A549 (cell line): ENCODE measurements at regions not wholly inside any gene's neighbourhood (a gene's known extent, or its start where the extent isn't known, plus 50 kb on each side); places are given as distances from the start of the nearest gene placed in this dataset.

Experiments used
- ATAC-seq, 2 experiments: fragments of 200-7000 bp in 1 of 2; fragments of >200 bp in 1 of 2; cut with Nextera tagmentation in 1 of 2; cut with Tn5 transposase in 1 of 2; 3 replicates each; pipeline versions ENCODE4 v1.8.0 to v1.9.1; 2018 to 2020; ENCODE audit warnings: mild to moderate bottlenecking in 1 of 2, moderate library complexity in 1 of 2
- CTCF ChIA-PET: fragments of 300-600 bp; sonication (Branson Sonifier 250); formaldehyde crosslinking; extraction: SDS; loops from one replicate; lab custom pipeline; 2021; ENCODE audit warnings: antibody characterized with exemption, inconsistent platforms; lab: Yijun Ruan, JAX
- POLR2A ChIA-PET: fragments of 350-600 bp; formaldehyde crosslinking; extraction: SDS; loops from one replicate; lab custom pipeline; 2021; ENCODE audit warnings: antibody characterized with exemption, inconsistent platforms; lab: Yijun Ruan, JAX
- DNase-seq, 2 experiments: peaks; one replicate each; pipeline versions ENCODE4 v3.0.0 to v3.0.0-alpha.2; 2011 to 2016; ENCODE audit warnings: low read depth in 1 of 2, low spot score in 1 of 2
- FAIRE-seq: peaks from 2 replicates; lab custom pipeline; 2011; peaks lifted over from hg19 to GRCh38; lab: Jason Lieb, UNC
- H3K27ac ChIP-seq, 2 experiments: fragments of >200 bp; sonication (Bioruptor Twin); formaldehyde crosslinking; 3 replicates each; pipeline ENCODE4 v1.5.1; 2016 to 2017
- H3K4me1 ChIP-seq: fragments of >200 bp; sonication (Bioruptor Twin); formaldehyde crosslinking; 3 replicates; pipeline ENCODE4 v1.6.1; 2016
- H3K4me2 ChIP-seq: fragments of >200 bp; sonication (Bioruptor Twin); formaldehyde crosslinking; 3 replicates; pipeline ENCODE4 v1.6.1; 2016
- H3K4me3 ChIP-seq: fragments of >200 bp; sonication (Bioruptor Twin); formaldehyde crosslinking; 3 replicates; pipeline ENCODE4 v1.5.1; 2016
- H3K9me3 ChIP-seq: fragments of >200 bp; sonication (Bioruptor Twin); formaldehyde crosslinking; 3 replicates; pipeline ENCODE4 v1.6.1; 2016
- CBX2 ChIP-seq: fragments of 200-600 bp; sonication (generic); IDR thresholded peaks from 2 replicates; pipeline ENCODE4 v1.6.1; 2016; ENCODE audit warnings: low read depth, mild to moderate bottlenecking, borderline replicate concordance
- CBX8 ChIP-seq: fragments of 200-600 bp; sonication (generic); IDR thresholded peaks from 2 replicates; pipeline ENCODE4 v1.6.1; 2016
- CHD4 ChIP-seq: fragments of 200-600 bp; sonication (generic); IDR thresholded peaks from 2 replicates; pipeline ENCODE4 v1.6.1; 2016; ENCODE audit warnings: antibody characterized with exemption, mild to moderate bottlenecking, borderline replicate concordance
- EHF ChIP-seq: fragments of 250-450 bp; sonication (Bioruptor Pico); IDR thresholded peaks from 2 replicates; pipeline ENCODE4 v1.5.0; 2020; ENCODE audit warnings: mild to moderate bottlenecking
- FOSB ChIP-seq: fragments of 250-450 bp; sonication (Bioruptor Pico); IDR thresholded peaks from 2 replicates; pipeline ENCODE4 v1.5.0; 2020; ENCODE audit warnings: mild to moderate bottlenecking, moderate library complexity
- FOSL2 ChIP-seq, 2 experiments: fragments of 450-650 bp in 1 of 2; fragments of >200 bp in 1 of 2; sonication (Bioruptor Twin) in 1 of 2; formaldehyde crosslinking; IDR thresholded peaks; 2 replicates each; pipeline versions ENCODE4 v1.5.0 to v1.6.1; 2016 to 2020; ENCODE audit warnings: mild to moderate bottlenecking in 1 of 2, moderate library complexity in 1 of 2
- HDAC2 ChIP-seq: fragments of 200-600 bp; sonication (generic); IDR thresholded peaks from 2 replicates; pipeline ENCODE4 v1.6.1; 2016
- HEYL ChIP-seq: fragments of 250-450 bp; sonication (Bioruptor Pico); IDR thresholded peaks from 2 replicates; pipeline ENCODE4 v1.8.0; 2021; ENCODE audit warnings: mild to moderate bottlenecking, moderate library complexity
- HOXA7 ChIP-seq: fragments of 250-450 bp; sonication (Bioruptor Pico); IDR thresholded peaks from 2 replicates; pipeline ENCODE4 v1.5.0; 2020; ENCODE audit warnings: mild to moderate bottlenecking, moderate library complexity
- HOXB13 ChIP-seq: fragments of 250-450 bp; sonication (Bioruptor Pico); IDR thresholded peaks from 2 replicates; pipeline ENCODE4 v1.5.0; 2020; ENCODE audit warnings: low read depth, mild to moderate bottlenecking, moderate library complexity
- MAFK ChIP-seq: fragments of 450-650 bp; IDR thresholded peaks from 2 replicates; pipeline ENCODE4 v1.6.1; 2014; ENCODE audit not compliant: partially characterized antibody
- POLR2AphosphoS2 ChIP-seq: conservative IDR thresholded peaks from 2 replicates; pipeline ENCODE4 v1.6.1; 2012; ENCODE audit warnings: low read length, improper control_type of control experiment, inconsistent platforms
- RARB ChIP-seq: fragments of 250-450 bp; sonication (Bioruptor Pico); IDR thresholded peaks from 2 replicates; pipeline ENCODE4 v1.8.0; 2021; ENCODE audit warnings: mild to moderate bottlenecking, moderate library complexity
- SREBF2 ChIP-seq: fragments of 450-650 bp; IDR thresholded peaks from 2 replicates; pipeline ENCODE4 v1.6.1; 2014; ENCODE audit warnings: mild to moderate bottlenecking, moderate library complexity
- TFCP2L1 ChIP-seq: fragments of 250-450 bp; sonication (Bioruptor Pico); IDR thresholded peaks from 2 replicates; pipeline ENCODE4 v1.5.0; 2021; ENCODE audit warnings: mild to moderate bottlenecking
- ZNF302 ChIP-seq: fragments of 250-450 bp; sonication (Bioruptor Pico); IDR thresholded peaks from 2 replicates; pipeline ENCODE4 v1.9.0; 2021; ENCODE audit warnings: inconsistent platforms, mild to moderate bottlenecking, moderate library complexity
- WGBS: methylation state at CpG from one replicate; pipeline ENCODE4 v1.1.6; 2017; ENCODE audit errors: missing lambda C conversion rate; 5-methylcytosine and 5-hydroxymethylcytosine counted together
- TF ChIP-seq, protein P1 (sequence below): fragments of >200 bp; sonication (Bioruptor Twin); formaldehyde crosslinking; IDR thresholded peaks from 3 replicates; pipeline ENCODE4 v1.5.1; 2016
- TF ChIP-seq, protein P2 (sequence below): IDR thresholded peaks from 2 replicates; pipeline ENCODE4 v1.6.1; 2012
- TF ChIP-seq, protein P3 (sequence below): fragments of 150-350 bp; IDR thresholded peaks from 2 replicates; pipeline ENCODE4 v1.6.1; 2014; ENCODE audit warnings: low read depth, mild to moderate bottlenecking, low read length
- TF ChIP-seq, protein P4 (sequence below): fragments of 250-450 bp; sonication (Bioruptor Pico); IDR thresholded peaks from 2 replicates; pipeline ENCODE4 v1.5.0; 2021; ENCODE audit warnings: mild to moderate bottlenecking, moderate library complexity, borderline replicate concordance
- TF ChIP-seq, protein P5 (sequence below): IDR thresholded peaks from 2 replicates; pipeline ENCODE4 v1.6.1; 2012; ENCODE audit warnings: low read depth, borderline replicate concordance

DNA sequence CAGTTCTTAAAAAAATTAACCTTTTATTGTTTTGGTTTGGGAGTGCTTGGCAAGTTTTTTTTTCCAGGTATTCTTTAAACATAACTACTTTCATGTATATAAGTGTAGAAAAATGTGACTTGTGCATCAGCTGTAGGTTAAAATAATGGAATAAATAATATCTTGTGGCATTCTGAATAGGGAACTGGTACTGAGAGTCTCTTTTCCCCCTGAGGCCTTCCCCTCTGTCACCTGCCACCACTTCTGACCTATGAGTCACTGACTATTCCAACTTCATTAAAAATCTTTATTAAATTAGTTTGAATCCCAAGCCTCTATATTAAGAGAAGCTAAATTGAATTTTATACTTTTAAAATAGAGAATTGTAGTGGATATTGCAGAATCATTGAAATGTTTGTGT, 805.7 kb downstream of the METTL15 start:
- H3K27ac ChIP-seq, result no peak overlapping the region
- no peaks in the 10 kb centered on the region for H3K4me1 ChIP-seq
- ATAC-seq (no peak), DNase-seq (no peak), FAIRE-seq (no peak)
- no peaks in the 10 kb centered on the region for H3K9me3 ChIP-seq
- POLR2A ChIA-PET, result no interaction called here
- CTCF ChIA-PET, result no interaction called here
- H3K4me2 ChIP-seq, result no peak overlapping the region
- TF ChIP-seq SREBF2, result no peak
- TF ChIP-seq CBX8, result no peak
- no peak for TF ChIP-seq CHD4
- TF ChIP-seq HOXA7, result no peak
- H3K4me3 ChIP-seq, result no peak overlapping the region

DNA sequence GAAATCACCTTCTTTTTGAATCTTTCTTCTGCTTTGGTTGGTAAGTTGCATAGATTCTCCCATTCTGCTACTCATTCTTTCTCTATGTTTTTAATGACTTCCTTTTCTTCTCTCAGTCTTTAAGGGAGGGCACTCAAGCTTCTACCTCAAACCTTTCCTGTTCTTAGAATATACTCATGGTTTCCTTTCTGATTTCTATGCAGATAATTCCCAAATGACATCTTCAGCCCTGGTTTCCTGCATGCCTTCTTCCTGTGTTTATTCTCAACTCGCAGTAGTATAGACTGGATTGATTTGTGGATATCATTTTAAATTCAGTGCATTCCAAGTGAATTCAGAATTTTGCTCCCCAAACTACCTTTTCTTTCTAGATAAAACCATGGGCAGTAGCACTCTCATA, 803.6 kb downstream of the METTL15 start:
- POLR2A ChIA-PET, result no interaction called here
- 94% methylated on average over 1 of the region's 1 CpG for WGBS
- Histone ChIP-seq H3K4me2 (no peak overlapping the region), H3K9me3 (no peaks in the 10 kb centered on the region), H3K4me1 (no peaks in the 10 kb centered on the region)
- CTCF ChIA-PET, result no interaction called here
- TF ChIP-seq SREBF2, result no peak
- TF ChIP-seq ZNF302 (CRISPR knock-in tag), result no peak
- TF ChIP-seq FOSL2 (IDR thresholded peaks at IDR 0.05), result no peak
- TF ChIP-seq FOSL2 (CRISPR knock-in tag; IDR thresholded peaks at IDR 0.05), result no peak
- TF ChIP-seq CBX2, result no peak
- TF ChIP-seq, protein P1, sequence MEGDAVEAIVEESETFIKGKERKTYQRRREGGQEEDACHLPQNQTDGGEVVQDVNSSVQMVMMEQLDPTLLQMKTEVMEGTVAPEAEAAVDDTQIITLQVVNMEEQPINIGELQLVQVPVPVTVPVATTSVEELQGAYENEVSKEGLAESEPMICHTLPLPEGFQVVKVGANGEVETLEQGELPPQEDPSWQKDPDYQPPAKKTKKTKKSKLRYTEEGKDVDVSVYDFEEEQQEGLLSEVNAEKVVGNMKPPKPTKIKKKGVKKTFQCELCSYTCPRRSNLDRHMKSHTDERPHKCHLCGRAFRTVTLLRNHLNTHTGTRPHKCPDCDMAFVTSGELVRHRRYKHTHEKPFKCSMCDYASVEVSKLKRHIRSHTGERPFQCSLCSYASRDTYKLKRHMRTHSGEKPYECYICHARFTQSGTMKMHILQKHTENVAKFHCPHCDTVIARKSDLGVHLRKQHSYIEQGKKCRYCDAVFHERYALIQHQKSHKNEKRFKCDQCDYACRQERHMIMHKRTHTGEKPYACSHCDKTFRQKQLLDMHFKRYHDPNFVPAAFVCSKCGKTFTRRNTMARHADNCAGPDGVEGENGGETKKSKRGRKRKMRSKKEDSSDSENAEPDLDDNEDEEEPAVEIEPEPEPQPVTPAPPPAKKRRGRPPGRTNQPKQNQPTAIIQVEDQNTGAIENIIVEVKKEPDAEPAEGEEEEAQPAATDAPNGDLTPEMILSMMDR, result no peak
- TF ChIP-seq CHD4, result no peak
- no peak for TF ChIP-seq HDAC2
- TF ChIP-seq RARB (CRISPR knock-in tag), result no peak
- no peak for TF ChIP-seq POLR2AphosphoS2
- TF ChIP-seq MAFK, result no peak
- TF ChIP-seq HOXB13 (CRISPR knock-in tag), result no peak
- no peak for TF ChIP-seq TFCP2L1 (CRISPR knock-in tag)
- TF ChIP-seq, protein P2, sequence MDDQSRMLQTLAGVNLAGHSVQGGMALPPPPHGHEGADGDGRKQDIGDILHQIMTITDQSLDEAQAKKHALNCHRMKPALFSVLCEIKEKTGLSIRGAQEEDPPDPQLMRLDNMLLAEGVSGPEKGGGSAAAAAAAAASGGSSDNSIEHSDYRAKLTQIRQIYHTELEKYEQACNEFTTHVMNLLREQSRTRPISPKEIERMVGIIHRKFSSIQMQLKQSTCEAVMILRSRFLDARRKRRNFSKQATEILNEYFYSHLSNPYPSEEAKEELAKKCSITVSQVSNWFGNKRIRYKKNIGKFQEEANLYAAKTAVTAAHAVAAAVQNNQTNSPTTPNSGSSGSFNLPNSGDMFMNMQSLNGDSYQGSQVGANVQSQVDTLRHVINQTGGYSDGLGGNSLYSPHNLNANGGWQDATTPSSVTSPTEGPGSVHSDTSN, result no peak
- TF ChIP-seq, protein P3, sequence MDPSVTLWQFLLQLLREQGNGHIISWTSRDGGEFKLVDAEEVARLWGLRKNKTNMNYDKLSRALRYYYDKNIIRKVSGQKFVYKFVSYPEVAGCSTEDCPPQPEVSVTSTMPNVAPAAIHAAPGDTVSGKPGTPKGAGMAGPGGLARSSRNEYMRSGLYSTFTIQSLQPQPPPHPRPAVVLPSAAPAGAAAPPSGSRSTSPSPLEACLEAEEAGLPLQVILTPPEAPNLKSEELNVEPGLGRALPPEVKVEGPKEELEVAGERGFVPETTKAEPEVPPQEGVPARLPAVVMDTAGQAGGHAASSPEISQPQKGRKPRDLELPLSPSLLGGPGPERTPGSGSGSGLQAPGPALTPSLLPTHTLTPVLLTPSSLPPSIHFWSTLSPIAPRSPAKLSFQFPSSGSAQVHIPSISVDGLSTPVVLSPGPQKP, result no peak
- TF ChIP-seq FOSB (CRISPR knock-in tag), result no peak
- TF ChIP-seq, protein P4, sequence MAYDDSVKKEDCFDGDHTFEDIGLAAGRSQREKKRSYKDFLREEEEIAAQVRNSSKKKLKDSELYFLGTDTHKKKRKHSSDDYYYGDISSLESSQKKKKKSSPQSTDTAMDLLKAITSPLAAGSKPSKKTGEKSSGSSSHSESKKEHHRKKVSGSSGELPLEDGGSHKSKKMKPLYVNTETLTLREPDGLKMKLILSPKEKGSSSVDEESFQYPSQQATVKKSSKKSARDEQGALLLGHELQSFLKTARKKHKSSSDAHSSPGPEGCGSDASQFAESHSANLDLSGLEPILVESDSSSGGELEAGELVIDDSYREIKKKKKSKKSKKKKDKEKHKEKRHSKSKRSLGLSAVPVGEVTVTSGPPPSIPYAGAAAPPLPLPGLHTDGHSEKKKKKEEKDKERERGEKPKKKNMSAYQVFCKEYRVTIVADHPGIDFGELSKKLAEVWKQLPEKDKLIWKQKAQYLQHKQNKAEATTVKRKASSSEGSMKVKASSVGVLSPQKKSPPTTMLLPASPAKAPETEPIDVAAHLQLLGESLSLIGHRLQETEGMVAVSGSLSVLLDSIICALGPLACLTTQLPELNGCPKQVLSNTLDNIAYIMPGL (CRISPR knock-in tag), result no peak
- TF ChIP-seq EHF (CRISPR knock-in tag), result no peak
- TF ChIP-seq, protein P5, sequence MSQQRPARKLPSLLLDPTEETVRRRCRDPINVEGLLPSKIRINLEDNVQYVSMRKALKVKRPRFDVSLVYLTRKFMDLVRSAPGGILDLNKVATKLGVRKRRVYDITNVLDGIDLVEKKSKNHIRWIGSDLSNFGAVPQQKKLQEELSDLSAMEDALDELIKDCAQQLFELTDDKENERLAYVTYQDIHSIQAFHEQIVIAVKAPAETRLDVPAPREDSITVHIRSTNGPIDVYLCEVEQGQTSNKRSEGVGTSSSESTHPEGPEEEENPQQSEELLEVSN, result no peak
- no peak for TF ChIP-seq HEYL (CRISPR knock-in tag)
- TF ChIP-seq, all 56 proteins: peak for 0
- DNase-seq (no peak), ATAC-seq (no peak), FAIRE-seq (no peak)
- no peak overlapping the region for H3K27ac ChIP-seq
- no peak overlapping the region for H3K4me3 ChIP-seq
